ENCODE measurements at regions not wholly inside any gene's neighbourhood (a gene's known extent, or its start where the extent isn't known, plus 50 kb on each side); places are given as distances from the start of the nearest gene placed in this dataset.

GRCh38 chr13:50152655-50153309, 137.5 kb downstream of the KCNRG start:
- no peak for TF ChIP-seq CTCF (IDR thresholded peaks at IDR 0.05; ENCODE audit: low read depth, low read length)
- Histone ChIP-seq H3K4me3 (ENCODE audit: low read depth, low read length) (no peak overlapping the region), H3K36me3 (no peaks in the 10 kb centered on the region), H3K9me3 (no peaks in the 10 kb centered on the region), H3K4me1 (peaks cover 12% of the 10 kb centered on the region), H3K27me3 (no peaks in the 10 kb centered on the region)
- no peak for DNase-seq

GRCh38 chr13:50153401-50153800, 138.2 kb downstream of the KCNRG start:
- TF ChIP-seq CTCF (IDR thresholded peaks at IDR 0.05; ENCODE audit: low read depth, low read length): no peak
- no peaks in the 10 kb centered on the region for H3K36me3 ChIP-seq
- no peak overlapping the region for H3K4me3 ChIP-seq (ENCODE audit: low read depth, low read length)
- DNase-seq: no peak
- H3K4me1 ChIP-seq: peaks cover 12% of the 10 kb centered on the region
- no peaks in the 10 kb centered on the region for H3K9me3 ChIP-seq
- H3K27me3 ChIP-seq: no peaks in the 10 kb centered on the region

GRCh38 chr13:50153876-50154275, 138.6 kb downstream of the KCNRG start:
- no peak for TF ChIP-seq CTCF (IDR thresholded peaks at IDR 0.05; ENCODE audit: low read depth, low read length)
- Histone ChIP-seq H3K4me3 (ENCODE audit: low read depth, low read length) (no peak overlapping the region), H3K9me3 (no peaks in the 10 kb centered on the region), H3K27me3 (no peaks in the 10 kb centered on the region), H3K4me1 (peaks cover 12% of the 10 kb centered on the region), H3K36me3 (no peaks in the 10 kb centered on the region)
- no peak for DNase-seq

- Histone ChIP-seq H3K27me3 (no peaks in the 10 kb centered on the region), H3K4me1 (peaks cover 5% of the 10 kb centered on the region), H3K9me3 (no peaks in the 10 kb centered on the region), H3K36me3 (no peaks in the 10 kb centered on the region), H3K4me3 (ENCODE audit: low read depth, low read length) (no peak overlapping the region)
- TF ChIP-seq CTCF (IDR thresholded peaks at IDR 0.05; ENCODE audit: low read depth, low read length): no peak
- no peak for DNase-seq
Observed at GRCh38 chr13:50154697-50155096, 139.5 kb downstream of the KCNRG start.

- Histone ChIP-seq H3K36me3 (no peaks in the 10 kb centered on the region), H3K4me3 (ENCODE audit: low read depth, low read length) (no peak overlapping the region), H3K9me3 (no peaks in the 10 kb centered on the region), H3K4me1 (peaks cover 3% of the 10 kb centered on the region; the same call in 1 of the 2 replicates), H3K27me3 (no peaks in the 10 kb centered on the region)
- no peak for DNase-seq
- TF ChIP-seq CTCF (IDR thresholded peaks at IDR 0.05; ENCODE audit: low read depth, low read length): no peak
Observed at GRCh38 chr13:50156140-50156539, 140.9 kb downstream of the KCNRG start.

GRCh38 chr13:50156561-50157127, 141.4 kb downstream of the KCNRG start:
- DNase-seq: no peak
- Histone ChIP-seq H3K9me3 (no peaks in the 10 kb centered on the region), H3K4me1 (peaks cover 3% of the 10 kb centered on the region; the same call in 1 of the 2 replicates), H3K27me3 (no peaks in the 10 kb centered on the region), H3K4me3 (ENCODE audit: low read depth, low read length) (no peak overlapping the region), H3K36me3 (no peaks in the 10 kb centered on the region)
- TF ChIP-seq CTCF (IDR thresholded peaks at IDR 0.05; ENCODE audit: low read depth, low read length): no peak
